Neural cell (in vitro differentiated cells): ENCODE measurements at regions not wholly inside any gene's neighbourhood (a gene's known extent, or its start where the extent isn't known, plus 50 kb on each side); places are given as distances from the start of the nearest gene placed in this dataset.

ENCODE experiments used
- H2AFZ ChIP-seq: fragments of 200-600, 300-800 bp; sonication (generic), shearing (Covaris generic); 2 replicates; pipeline ENCODE4 v1.6.0; 2014; ENCODE audit warnings: low read depth, mild to moderate bottlenecking, antibody characterized with exemption, low read length, moderate library complexity
- H3F3A ChIP-seq: fragments of 200-600 bp; shearing (Covaris generic); 2 replicates; pipeline ENCODE4 v1.6.1; 2016; ENCODE audit warnings: mild to moderate bottlenecking, moderate library complexity, mixed read lengths, antibody characterized with exemption, low read length; ENCODE audit not compliant: insufficient read depth, poor library complexity, severe bottlenecking
- H3K27ac ChIP-seq: fragments of 200-600, 300-800 bp; sonication (generic), shearing (Covaris generic); 2 replicates; pipeline ENCODE4 v1.5.1; 2014; ENCODE audit warnings: mild to moderate bottlenecking, low read length, moderate library complexity
- H3K27me3 ChIP-seq: fragments of 300-800, 200-600 bp; sonication (generic), shearing (Covaris generic); 2 replicates; pipeline ENCODE4 v1.6.0; 2014; ENCODE audit warnings: mild to moderate bottlenecking, low read depth, low read length, moderate library complexity; ENCODE audit not compliant: insufficient read depth
- H3K36me3 ChIP-seq: fragments of 300-800, 200-600 bp; sonication (generic), shearing (Covaris generic); 2 replicates; pipeline ENCODE4 v1.5.1; 2014; ENCODE audit warnings: mild to moderate bottlenecking, antibody characterized with exemption, low read length, moderate library complexity; ENCODE audit not compliant: insufficient read depth
- H3K4me2 ChIP-seq: fragments of 300-800, 200-600 bp; sonication (generic), shearing (Covaris generic); 2 replicates; pipeline ENCODE4 v1.6.0; 2014; ENCODE audit warnings: mild to moderate bottlenecking, low read length
- H3K4me3 ChIP-seq: fragments of 300-800, 200-600 bp; sonication (generic), shearing (Covaris generic); 2 replicates; pipeline ENCODE4 v1.5.1; 2014; ENCODE audit warnings: mild to moderate bottlenecking, low read length, moderate library complexity
- H3K79me2 ChIP-seq: fragments of 200-600 bp; shearing (Covaris generic); replicated peaks from 2 replicates; pipeline ENCODE4 v1.6.0; 2014; ENCODE audit warnings: mild to moderate bottlenecking, low read length, moderate library complexity; ENCODE audit not compliant: insufficient read depth
- H3K9ac ChIP-seq: fragments of 300-800, 200-600 bp; sonication (generic), shearing (Covaris generic); 2 replicates; pipeline ENCODE4 v1.6.1; 2016; ENCODE audit warnings: mild to moderate bottlenecking, low read length, mixed read lengths
- H3K9me2 ChIP-seq: fragments of 200-600 bp; shearing (Covaris generic); 2 replicates; pipeline ENCODE4 v1.6.1; 2016; ENCODE audit warnings: mild to moderate bottlenecking, low read length, mixed read lengths; ENCODE audit not compliant: insufficient read depth
- H3K9me3 ChIP-seq: fragments of 200-600, 300-800 bp; sonication (generic), shearing (Covaris generic); 2 replicates; pipeline ENCODE4 v1.6.1; 2016; ENCODE audit warnings: mild to moderate bottlenecking, mixed run types, low read length, moderate library complexity, mixed read lengths
- H4K20me1 ChIP-seq: fragments of 200-600 bp; shearing (Covaris generic); 2 replicates; pipeline ENCODE4 v1.6.1; 2016; ENCODE audit warnings: mild to moderate bottlenecking, mixed run types; ENCODE audit not compliant: insufficient read depth
- EP300 ChIP-seq: fragments of 450-650 bp; conservative IDR thresholded peaks from 2 replicates; pipeline ENCODE4 v1.6.1; 2014; ENCODE audit warnings: antibody characterized with exemption, mild to moderate bottlenecking, moderate library complexity; ENCODE audit not compliant: poor library complexity, severe bottlenecking
- EZH2 ChIP-seq: fragments of 200-600, 300-800 bp; shearing (Covaris generic), sonication (generic); IDR thresholded peaks from 2 replicates; pipeline ENCODE4 v1.6.1; 2014; ENCODE audit warnings: antibody characterized with exemption, low read length, borderline replicate concordance, mild to moderate bottlenecking; ENCODE audit not compliant: insufficient read depth, poor library complexity, severe bottlenecking
- MXI1 ChIP-seq: fragments of 450-650 bp; conservative IDR thresholded peaks from 2 replicates; pipeline ENCODE4 v1.6.1; 2014; ENCODE audit warnings: antibody characterized with exemption, mild to moderate bottlenecking; ENCODE audit not compliant: poor library complexity, severe bottlenecking
- POLR2AphosphoS5 ChIP-seq: IDR thresholded peaks from 2 replicates; pipeline ENCODE4 v1.6.1; 2012
- RAD21 ChIP-seq: fragments of 450-650 bp; conservative IDR thresholded peaks from 2 replicates; pipeline ENCODE4 v1.6.1; 2014; ENCODE audit warnings: antibody characterized with exemption, mild to moderate bottlenecking, moderate library complexity
- SMC3 ChIP-seq: fragments of 450-650 bp; conservative IDR thresholded peaks from 2 replicates; pipeline ENCODE4 v1.6.1; 2014; ENCODE audit warnings: antibody characterized with exemption, mild to moderate bottlenecking, moderate library complexity; ENCODE audit not compliant: poor library complexity
- TAF1 ChIP-seq: IDR thresholded peaks from 2 replicates; pipeline ENCODE4 v1.6.1; 2012; ENCODE audit warnings: low read depth
- TF ChIP-seq, protein P1 (sequence below): IDR thresholded peaks from 2 replicates; pipeline ENCODE4 v1.6.1; 2012; ENCODE audit warnings: borderline replicate concordance
- TF ChIP-seq, protein P2 (sequence below): fragments of 450-650 bp; IDR thresholded peaks from 2 replicates; pipeline ENCODE4 v1.5.1; 2014; ENCODE audit warnings: antibody characterized with exemption, mild to moderate bottlenecking, moderate library complexity; ENCODE audit not compliant: poor library complexity, severe bottlenecking

- TF ChIP-seq RAD21, result no peak
- TF ChIP-seq TAF1, result no peak
- no peak for TF ChIP-seq MXI1
- no peak for TF ChIP-seq POLR2AphosphoS5
- TF ChIP-seq, protein P1, sequence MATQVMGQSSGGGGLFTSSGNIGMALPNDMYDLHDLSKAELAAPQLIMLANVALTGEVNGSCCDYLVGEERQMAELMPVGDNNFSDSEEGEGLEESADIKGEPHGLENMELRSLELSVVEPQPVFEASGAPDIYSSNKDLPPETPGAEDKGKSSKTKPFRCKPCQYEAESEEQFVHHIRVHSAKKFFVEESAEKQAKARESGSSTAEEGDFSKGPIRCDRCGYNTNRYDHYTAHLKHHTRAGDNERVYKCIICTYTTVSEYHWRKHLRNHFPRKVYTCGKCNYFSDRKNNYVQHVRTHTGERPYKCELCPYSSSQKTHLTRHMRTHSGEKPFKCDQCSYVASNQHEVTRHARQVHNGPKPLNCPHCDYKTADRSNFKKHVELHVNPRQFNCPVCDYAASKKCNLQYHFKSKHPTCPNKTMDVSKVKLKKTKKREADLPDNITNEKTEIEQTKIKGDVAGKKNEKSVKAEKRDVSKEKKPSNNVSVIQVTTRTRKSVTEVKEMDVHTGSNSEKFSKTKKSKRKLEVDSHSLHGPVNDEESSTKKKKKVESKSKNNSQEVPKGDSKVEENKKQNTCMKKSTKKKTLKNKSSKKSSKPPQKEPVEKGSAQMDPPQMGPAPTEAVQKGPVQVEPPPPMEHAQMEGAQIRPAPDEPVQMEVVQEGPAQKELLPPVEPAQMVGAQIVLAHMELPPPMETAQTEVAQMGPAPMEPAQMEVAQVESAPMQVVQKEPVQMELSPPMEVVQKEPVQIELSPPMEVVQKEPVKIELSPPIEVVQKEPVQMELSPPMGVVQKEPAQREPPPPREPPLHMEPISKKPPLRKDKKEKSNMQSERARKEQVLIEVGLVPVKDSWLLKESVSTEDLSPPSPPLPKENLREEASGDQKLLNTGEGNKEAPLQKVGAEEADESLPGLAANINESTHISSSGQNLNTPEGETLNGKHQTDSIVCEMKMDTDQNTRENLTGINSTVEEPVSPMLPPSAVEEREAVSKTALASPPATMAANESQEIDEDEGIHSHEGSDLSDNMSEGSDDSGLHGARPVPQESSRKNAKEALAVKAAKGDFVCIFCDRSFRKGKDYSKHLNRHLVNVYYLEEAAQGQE, result no peak
- no peak for TF ChIP-seq EP300
- TF ChIP-seq SMC3, result no peak
- TF ChIP-seq EZH2, result no peak
- TF ChIP-seq, protein P2, sequence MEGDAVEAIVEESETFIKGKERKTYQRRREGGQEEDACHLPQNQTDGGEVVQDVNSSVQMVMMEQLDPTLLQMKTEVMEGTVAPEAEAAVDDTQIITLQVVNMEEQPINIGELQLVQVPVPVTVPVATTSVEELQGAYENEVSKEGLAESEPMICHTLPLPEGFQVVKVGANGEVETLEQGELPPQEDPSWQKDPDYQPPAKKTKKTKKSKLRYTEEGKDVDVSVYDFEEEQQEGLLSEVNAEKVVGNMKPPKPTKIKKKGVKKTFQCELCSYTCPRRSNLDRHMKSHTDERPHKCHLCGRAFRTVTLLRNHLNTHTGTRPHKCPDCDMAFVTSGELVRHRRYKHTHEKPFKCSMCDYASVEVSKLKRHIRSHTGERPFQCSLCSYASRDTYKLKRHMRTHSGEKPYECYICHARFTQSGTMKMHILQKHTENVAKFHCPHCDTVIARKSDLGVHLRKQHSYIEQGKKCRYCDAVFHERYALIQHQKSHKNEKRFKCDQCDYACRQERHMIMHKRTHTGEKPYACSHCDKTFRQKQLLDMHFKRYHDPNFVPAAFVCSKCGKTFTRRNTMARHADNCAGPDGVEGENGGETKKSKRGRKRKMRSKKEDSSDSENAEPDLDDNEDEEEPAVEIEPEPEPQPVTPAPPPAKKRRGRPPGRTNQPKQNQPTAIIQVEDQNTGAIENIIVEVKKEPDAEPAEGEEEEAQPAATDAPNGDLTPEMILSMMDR, result no peak
- no peaks in the 10 kb centered on the region for H4K20me1 ChIP-seq
- no peaks in the 10 kb centered on the region for H3K36me3 ChIP-seq
- no peaks in the 10 kb centered on the region for H3K79me2 ChIP-seq
- H3K9me3 ChIP-seq, result peaks cover 4% of the 10 kb centered on the region
- no peak overlapping the region for H3K4me2 ChIP-seq
- no peaks in the 10 kb centered on the region for H3K9me2 ChIP-seq
- H2AFZ ChIP-seq, result no peak overlapping the region
- H3K4me3 ChIP-seq, result no peak overlapping the region
- no peak overlapping the region for H3K27ac ChIP-seq
- no peak overlapping the region for H3K9ac ChIP-seq
- no peaks in the 10 kb centered on the region for H3F3A ChIP-seq
- H3K27me3 ChIP-seq, result no peaks in the 10 kb centered on the region
Observed at GRCh38 chr4:126563389-126563788, 1069.4 kb upstream of the INTU start.

- Histone ChIP-seq H2AFZ (no peak overlapping the region), H3K79me2 (no peaks in the 10 kb centered on the region), H3K9me2 (no peaks in the 10 kb centered on the region), H3F3A (no peaks in the 10 kb centered on the region), H3K27me3 (no peaks in the 10 kb centered on the region), H3K4me2 (no peak overlapping the region), H3K27ac (no peak overlapping the region), H3K9me3 (peaks cover 4% of the 10 kb centered on the region), H3K4me3 (no peak overlapping the region), H3K36me3 (no peaks in the 10 kb centered on the region), H4K20me1 (no peaks in the 10 kb centered on the region), H3K9ac (no peak overlapping the region)
- TF ChIP-seq TAF1 (no peak), EZH2 (no peak), RAD21 (no peak), MXI1 (no peak), SMC3 (no peak), POLR2AphosphoS5 (no peak)
- TF ChIP-seq, protein P1, result no peak
- TF ChIP-seq, protein P2, result no peak
Observed at GRCh38 chr4:126564283-126564854, 1068.4 kb upstream of the INTU start.
